ENCODE measurements at regions not wholly inside any gene's neighbourhood (a gene's known extent, or its start where the extent isn't known, plus 50 kb on each side); places are given as distances from the start of the nearest gene placed in this dataset.

GRCh38 chr12:38384816-38385378 is 68.3 kb downstream of the ALG10B start:
- CTCF ChIA-PET: no interaction called here
- intact Hi-C loops (cut with micrococcal nuclease): no loop called here
- Mint-ChIP-seq H3K27ac (no peak overlapping the region), H3K9me3 (peaks cover 23% of the 10 kb centered on the region), H3K4me1 (ENCODE audit: low read depth) (no peaks in the 10 kb centered on the region), H3K36me3 (ENCODE audit: low read depth) (no peaks in the 10 kb centered on the region), H3K4me3 (no peak overlapping the region), H3K27me3 (ENCODE audit: low read depth) (no peaks in the 10 kb centered on the region)
- no peak for DNase-seq

- Mint-ChIP-seq H3K9me3 (peaks cover 23% of the 10 kb centered on the region), H3K4me3 (no peak overlapping the region), H3K36me3 (ENCODE audit: low read depth) (no peaks in the 10 kb centered on the region), H3K4me1 (ENCODE audit: low read depth) (no peaks in the 10 kb centered on the region), H3K27ac (no peak overlapping the region), H3K27me3 (ENCODE audit: low read depth) (no peaks in the 10 kb centered on the region)
- intact Hi-C loops (cut with micrococcal nuclease): no loop called here
- no peak for DNase-seq
- CTCF ChIA-PET: no interaction called here
Observed at GRCh38 chr12:38385486-38385885, 68.9 kb downstream of the ALG10B start.

GRCh38 chr12:38386205-38386985 is 69.8 kb downstream of the ALG10B start:
- intact Hi-C loops (cut with micrococcal nuclease): no loop called here
- no peaks in the 10 kb centered on the region for H3K27me3 Mint-ChIP-seq (ENCODE audit: low read depth)
- no peak overlapping the region for H3K4me3 Mint-ChIP-seq
- DNase-seq: no peak
- H3K36me3 Mint-ChIP-seq (ENCODE audit: low read depth): no peaks in the 10 kb centered on the region
- H3K4me1 Mint-ChIP-seq (ENCODE audit: low read depth): no peaks in the 10 kb centered on the region
- peaks cover 16% of the 10 kb centered on the region for H3K9me3 Mint-ChIP-seq
- no peak overlapping the region for H3K27ac Mint-ChIP-seq
- CTCF ChIA-PET: no interaction called here

GRCh38 chr12:38389614-38390013 is 73.0 kb downstream of the ALG10B start:
- no peak overlapping the region for H3K27ac Mint-ChIP-seq
- H3K4me3 Mint-ChIP-seq: no peak overlapping the region
- intact Hi-C loops (cut with micrococcal nuclease): no loop called here
- no peaks in the 10 kb centered on the region for H3K9me3 Mint-ChIP-seq
- H3K27me3 Mint-ChIP-seq (ENCODE audit: low read depth): no peaks in the 10 kb centered on the region
- no peaks in the 10 kb centered on the region for H3K4me1 Mint-ChIP-seq (ENCODE audit: low read depth)
- no peaks in the 10 kb centered on the region for H3K36me3 Mint-ChIP-seq (ENCODE audit: low read depth)
- no peak for DNase-seq
- CTCF ChIA-PET: no interaction called here

- intact Hi-C loops (cut with micrococcal nuclease): no loop called here
Observed at GRCh38 chr12:38391007-38391406, 74.4 kb downstream of the ALG10B start.

GRCh38 chr12:38392554-38393144 is 76.1 kb downstream of the ALG10B start:
- H3K4me1 Mint-ChIP-seq (ENCODE audit: low read depth): no peaks in the 10 kb centered on the region
- CTCF ChIA-PET: no interaction called here
- H3K36me3 Mint-ChIP-seq (ENCODE audit: low read depth): no peaks in the 10 kb centered on the region
- H3K9me3 Mint-ChIP-seq: peaks cover 8% of the 10 kb centered on the region
- no peak overlapping the region for H3K4me3 Mint-ChIP-seq
- intact Hi-C loops (cut with micrococcal nuclease): no loop called here
- no peak overlapping the region for H3K27ac Mint-ChIP-seq
- H3K27me3 Mint-ChIP-seq (ENCODE audit: low read depth): no peaks in the 10 kb centered on the region
- DNase-seq: no peak

More at GRCh38 chr12:38391007-38391406, 74.4 kb downstream of the ALG10B start:
- no peak overlapping the region for H3K4me3 Mint-ChIP-seq
- no peaks in the 10 kb centered on the region for H3K27me3 Mint-ChIP-seq (ENCODE audit: low read depth)
- no peaks in the 10 kb centered on the region for H3K4me1 Mint-ChIP-seq (ENCODE audit: low read depth)
- H3K36me3 Mint-ChIP-seq (ENCODE audit: low read depth): no peaks in the 10 kb centered on the region
- DNase-seq: no peak
- CTCF ChIA-PET: no interaction called here
- no peaks in the 10 kb centered on the region for H3K9me3 Mint-ChIP-seq
- H3K27ac Mint-ChIP-seq: no peak overlapping the region

GRCh38 chr12:38399711-38400206 is 83.2 kb downstream of the ALG10B start:
- no peak overlapping the region for H3K27ac Mint-ChIP-seq
- DNase-seq: no peak
- H3K36me3 Mint-ChIP-seq (ENCODE audit: low read depth): no peaks in the 10 kb centered on the region
- intact Hi-C loops (cut with micrococcal nuclease): no loop called here
- H3K4me3 Mint-ChIP-seq: no peak overlapping the region
- peaks cover 24% of the 10 kb centered on the region for H3K9me3 Mint-ChIP-seq
- no peaks in the 10 kb centered on the region for H3K4me1 Mint-ChIP-seq (ENCODE audit: low read depth)
- H3K27me3 Mint-ChIP-seq (ENCODE audit: low read depth): no peaks in the 10 kb centered on the region
- CTCF ChIA-PET: no interaction called here

GRCh38 chr12:38402811-38403210 is 86.2 kb downstream of the ALG10B start:
- H3K4me3 Mint-ChIP-seq: no peak overlapping the region
- DNase-seq: no peak
- peaks cover 18% of the 10 kb centered on the region for H3K9me3 Mint-ChIP-seq
- no peak overlapping the region for H3K27ac Mint-ChIP-seq
- intact Hi-C loops (cut with micrococcal nuclease): no loop called here
- H3K4me1 Mint-ChIP-seq (ENCODE audit: low read depth): no peaks in the 10 kb centered on the region
- no peaks in the 10 kb centered on the region for H3K27me3 Mint-ChIP-seq (ENCODE audit: low read depth)
- CTCF ChIA-PET: no interaction called here
- no peaks in the 10 kb centered on the region for H3K36me3 Mint-ChIP-seq (ENCODE audit: low read depth)

GRCh38 chr12:38409511-38409910 is 92.9 kb downstream of the ALG10B start:
- H3K36me3 Mint-ChIP-seq (ENCODE audit: low read depth): no peaks in the 10 kb centered on the region
- H3K9me3 Mint-ChIP-seq: peaks cover 3% of the 10 kb centered on the region
- no peak for DNase-seq
- intact Hi-C loops (cut with micrococcal nuclease): no loop called here
- H3K4me1 Mint-ChIP-seq (ENCODE audit: low read depth): no peaks in the 10 kb centered on the region
- CTCF ChIA-PET: no interaction called here
- no peaks in the 10 kb centered on the region for H3K27me3 Mint-ChIP-seq (ENCODE audit: low read depth)
- H3K4me3 Mint-ChIP-seq: no peak overlapping the region
- no peak overlapping the region for H3K27ac Mint-ChIP-seq

GRCh38 chr12:38411426-38411825 is 94.9 kb downstream of the ALG10B start:
- CTCF ChIA-PET: no interaction called here

GRCh38 chr12:38411946-38412345 is 95.4 kb downstream of the ALG10B start:
- H3K27me3 Mint-ChIP-seq (ENCODE audit: low read depth): no peaks in the 10 kb centered on the region
- no peak overlapping the region for H3K4me3 Mint-ChIP-seq
- CTCF ChIA-PET: no interaction called here
- no peaks in the 10 kb centered on the region for H3K36me3 Mint-ChIP-seq (ENCODE audit: low read depth)
- no peak for DNase-seq
- no peaks in the 10 kb centered on the region for H3K9me3 Mint-ChIP-seq
- H3K27ac Mint-ChIP-seq: no peak overlapping the region
- intact Hi-C loops (cut with micrococcal nuclease): no loop called here
- no peaks in the 10 kb centered on the region for H3K4me1 Mint-ChIP-seq (ENCODE audit: low read depth)

More at GRCh38 chr12:38411426-38411825, 94.9 kb downstream of the ALG10B start:
- DNase-seq: no peak
- Mint-ChIP-seq H3K27me3 (ENCODE audit: low read depth) (no peaks in the 10 kb centered on the region), H3K4me3 (no peak overlapping the region), H3K9me3 (no peaks in the 10 kb centered on the region), H3K36me3 (ENCODE audit: low read depth) (no peaks in the 10 kb centered on the region), H3K27ac (no peak overlapping the region), H3K4me1 (ENCODE audit: low read depth) (no peaks in the 10 kb centered on the region)
- intact Hi-C loops (cut with micrococcal nuclease): no loop called here

GRCh38 chr12:38417101-38417500 is 100.5 kb downstream of the ALG10B start:
- intact Hi-C loops (cut with micrococcal nuclease): no loop called here
- CTCF ChIA-PET: no interaction called here
- no peak overlapping the region for H3K4me3 Mint-ChIP-seq
- no peaks in the 10 kb centered on the region for H3K36me3 Mint-ChIP-seq (ENCODE audit: low read depth)
- H3K9me3 Mint-ChIP-seq: peaks cover 5% of the 10 kb centered on the region
- no peak for DNase-seq
- H3K27ac Mint-ChIP-seq: no peak overlapping the region
- no peaks in the 10 kb centered on the region for H3K4me1 Mint-ChIP-seq (ENCODE audit: low read depth)
- no peaks in the 10 kb centered on the region for H3K27me3 Mint-ChIP-seq (ENCODE audit: low read depth)

GRCh38 chr12:38424436-38424835 is 107.9 kb downstream of the ALG10B start:
- H3K36me3 Mint-ChIP-seq (ENCODE audit: low read depth): no peaks in the 10 kb centered on the region
- H3K4me3 Mint-ChIP-seq: no peak overlapping the region
- no peak for DNase-seq
- H3K9me3 Mint-ChIP-seq: peaks cover 10% of the 10 kb centered on the region
- CTCF ChIA-PET: no interaction called here
- no peaks in the 10 kb centered on the region for H3K27me3 Mint-ChIP-seq (ENCODE audit: low read depth)
- H3K27ac Mint-ChIP-seq: no peak overlapping the region
- intact Hi-C loops (cut with micrococcal nuclease): no loop called here
- H3K4me1 Mint-ChIP-seq (ENCODE audit: low read depth): no peaks in the 10 kb centered on the region
